VCaP (cell line): ENCODE measurements at regions not wholly inside any gene's neighbourhood (a gene's known extent, or its start where the extent isn't known, plus 50 kb on each side); places are given as distances from the start of the nearest gene placed in this dataset.

Experiments
- H3K27ac ChIP-seq: fragments of 450-650 bp; 2 replicates; pipeline ENCODE4 v1.5.1; 2017
- CTCF ChIP-seq: fragments of 450-650 bp; conservative IDR thresholded peaks from 2 replicates; pipeline ENCODE4 v1.5.1; 2017; ENCODE audit warnings: mild to moderate bottlenecking, moderate library complexity

- no peak overlapping the region for H3K27ac ChIP-seq
- no peak for TF ChIP-seq CTCF
These were observed 271.5 kb upstream of the ZWINT start for GRCh38 chr10:56632537-56632936.

- H3K27ac ChIP-seq = no peak overlapping the region
- TF ChIP-seq CTCF = no peak
These were observed 263.0 kb upstream of the ZWINT start for GRCh38 chr10:56624082-56624481.

- no peak for TF ChIP-seq CTCF
- no peak overlapping the region for H3K27ac ChIP-seq
These were observed 262.0 kb upstream of the ZWINT start for GRCh38 chr10:56623064-56623463.

GRCh38 chr10:56622335-56622973 lies 261.4 kb upstream of the ZWINT start:
- TF ChIP-seq CTCF = no peak
- H3K27ac ChIP-seq = no peak overlapping the region

GRCh38 chr10:56606202-56606601 lies 245.1 kb upstream of the ZWINT start:
- no peak overlapping the region for H3K27ac ChIP-seq
- no peak for TF ChIP-seq CTCF

- no peak overlapping the region for H3K27ac ChIP-seq
- TF ChIP-seq CTCF = no peak
These were observed 244.0 kb upstream of the ZWINT start for GRCh38 chr10:56605051-56605450.

- TF ChIP-seq CTCF = no peak
These were observed 243.6 kb upstream of the ZWINT start for GRCh38 chr10:56604624-56605023.

More at GRCh38 chr10:56604624-56605023, 243.6 kb upstream of the ZWINT start:
- no peak overlapping the region for H3K27ac ChIP-seq
